LHCN-M2 (cell line): ENCODE measurements at regions not wholly inside any gene's neighbourhood (a gene's known extent, or its start where the extent isn't known, plus 50 kb on each side); places are given as distances from the start of the nearest gene placed in this dataset.

Source experiments
- DNase-seq: peaks from one replicate; pipeline ENCODE4 v3.0.0-alpha.2; 2012; ENCODE audit warnings: low read depth

DNA sequence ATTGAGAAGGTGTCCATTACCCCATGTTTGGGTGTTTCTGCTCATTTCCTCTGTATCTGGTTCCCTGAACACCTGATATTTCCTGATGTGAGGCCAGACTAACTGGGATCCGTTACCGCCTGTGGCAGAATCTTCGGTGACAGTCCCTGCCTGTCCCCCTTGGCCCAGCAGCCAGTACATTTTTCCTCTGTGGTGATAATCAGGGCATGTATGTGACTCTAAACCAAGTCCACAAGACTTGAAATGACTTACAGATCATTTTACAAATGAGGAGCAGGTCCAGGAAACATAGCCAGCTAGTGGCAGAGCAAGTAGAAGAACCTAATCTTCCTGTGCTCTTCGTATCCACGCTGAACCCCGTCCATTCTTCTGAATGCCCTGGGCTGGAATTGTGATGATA lies 143.5 kb upstream of the IPO9 start:
- no peak for DNase-seq

DNA sequence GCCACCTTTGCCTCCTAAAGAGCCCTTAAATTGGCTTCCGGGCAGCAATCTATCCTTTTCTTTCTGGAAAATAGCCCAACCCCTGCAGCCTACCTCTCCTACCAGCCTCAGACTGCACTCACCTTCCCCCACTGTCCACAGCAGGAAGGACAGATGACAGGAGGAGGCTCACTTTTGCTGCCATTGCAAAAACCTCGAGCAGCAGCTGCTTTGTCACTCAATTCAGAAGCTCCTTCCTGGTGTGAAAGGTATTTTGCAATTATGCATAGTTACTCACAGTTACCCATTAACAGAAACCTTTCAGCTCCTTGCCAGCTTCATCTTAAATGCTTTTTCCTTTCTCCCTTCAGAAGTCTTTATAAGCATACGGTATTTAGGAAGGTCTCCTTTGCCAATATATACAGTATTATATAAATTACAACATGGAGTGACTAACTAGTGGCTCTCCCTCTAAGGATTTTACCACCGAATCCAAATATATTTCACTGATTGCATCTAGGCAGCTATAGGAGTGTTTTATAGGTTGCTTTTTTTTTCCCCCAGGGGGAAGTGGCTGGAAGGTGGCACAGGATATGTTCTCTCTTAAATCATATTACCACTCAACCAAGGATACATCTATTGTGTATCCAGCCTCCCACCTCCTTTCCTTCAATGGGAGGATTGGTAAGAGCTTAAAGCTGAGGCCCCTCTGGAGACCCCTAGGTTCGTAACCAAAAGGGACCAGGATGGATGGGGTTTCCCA lies 142.1 kb upstream of the IPO9 start:
- DNase-seq: peak; percentile 84

DNA sequence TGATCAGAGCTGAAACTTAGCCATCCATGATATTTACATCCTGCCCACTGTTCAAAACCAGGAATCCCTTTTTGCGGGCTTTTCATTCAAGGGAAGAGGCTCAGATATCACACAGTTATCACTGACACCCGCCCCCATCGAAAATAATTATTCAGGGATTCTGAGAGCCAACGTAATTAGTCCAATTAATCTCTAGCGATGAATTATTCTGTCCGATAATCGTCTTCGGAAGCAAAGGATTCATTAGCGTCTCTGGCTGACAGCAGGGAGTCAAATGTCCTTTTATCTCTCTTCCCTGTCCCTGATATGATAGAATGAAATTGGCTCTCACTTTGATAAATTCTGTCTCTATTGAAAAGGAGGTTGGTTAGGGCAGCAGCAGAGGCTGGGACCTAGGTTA lies 140.4 kb upstream of the IPO9 start:
- DNase-seq: no peak

DNA sequence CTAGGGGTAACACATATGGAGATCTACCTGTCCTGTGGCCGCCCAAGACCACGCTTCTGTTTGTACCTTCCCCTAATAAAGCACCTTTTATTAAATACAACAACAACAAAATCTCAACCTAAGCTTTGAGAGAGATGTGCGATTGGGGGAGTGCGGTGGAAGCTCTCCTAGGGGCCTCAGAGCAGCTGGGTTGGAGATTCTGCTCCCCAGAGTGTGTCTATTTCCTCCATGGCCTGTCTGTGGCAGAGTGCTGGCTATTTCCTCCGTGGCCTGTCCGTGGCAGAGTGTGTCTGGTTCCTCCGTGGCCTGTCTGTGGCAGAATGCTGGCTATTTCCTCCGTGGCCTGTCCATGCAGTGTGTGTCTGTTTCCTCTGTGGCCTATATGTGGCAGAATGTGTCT lies 139.3 kb upstream of the IPO9 start:
- DNase-seq: no peak

DNA sequence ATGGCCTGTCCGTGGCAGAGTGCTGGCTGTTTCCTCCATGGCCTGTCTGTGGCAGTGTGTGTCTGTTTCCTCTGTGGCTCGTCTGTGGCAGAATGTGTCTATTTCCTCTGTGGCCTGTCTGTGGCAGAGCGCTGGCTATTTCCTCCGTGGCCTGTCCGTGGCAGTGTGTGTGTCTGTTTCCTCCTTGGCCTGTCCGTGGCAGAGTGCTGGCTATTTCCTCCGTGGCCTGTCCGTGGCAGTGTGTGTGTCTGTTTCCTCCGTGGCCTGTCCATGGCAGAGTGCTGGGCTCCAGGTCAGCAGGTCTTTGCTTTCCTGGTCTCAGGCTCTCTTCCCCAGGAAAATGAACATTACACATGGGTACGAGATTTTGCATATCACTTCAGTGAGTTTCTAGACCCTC lies 138.4 kb upstream of the IPO9 start:
- no peak for DNase-seq

DNA sequence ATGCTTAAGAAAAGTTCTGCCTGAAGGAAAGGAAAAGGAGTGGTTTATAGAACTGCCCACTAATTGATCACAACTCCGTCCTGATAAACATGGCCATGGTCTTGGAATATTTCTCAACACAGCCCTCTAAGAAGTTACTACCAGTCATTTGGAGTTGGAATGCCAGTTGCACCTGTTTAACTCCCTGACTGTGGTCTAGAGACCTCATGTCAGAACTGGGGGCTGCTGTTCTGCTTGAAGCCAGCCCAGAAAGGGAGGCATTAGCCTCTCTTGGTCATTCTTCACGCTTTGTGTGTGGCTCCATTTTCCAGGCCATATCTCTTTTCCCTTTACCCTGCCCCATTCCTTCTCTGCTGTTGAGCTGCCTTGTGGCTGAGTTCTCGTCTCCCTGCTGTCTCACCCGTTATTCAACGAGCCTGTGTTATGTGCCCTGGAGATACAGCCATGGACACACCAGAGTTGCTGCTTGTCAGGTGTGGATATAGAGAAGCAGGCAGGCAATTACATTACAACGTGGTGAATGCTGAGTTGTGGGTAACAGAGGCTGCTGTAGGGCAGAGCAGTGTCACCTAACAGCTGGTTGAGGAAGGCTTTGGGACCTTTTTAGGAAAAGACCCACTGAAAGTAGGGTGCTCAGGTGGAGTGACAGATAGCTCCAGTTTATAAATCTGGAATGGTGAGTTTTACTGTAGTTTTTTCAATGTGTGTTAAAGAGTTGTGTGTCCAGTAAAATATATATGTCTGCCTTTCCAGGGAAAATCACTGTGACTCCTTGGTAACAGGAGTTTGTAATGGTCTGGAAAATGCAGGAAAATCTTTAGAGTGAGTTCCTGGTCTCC lies 137.0 kb upstream of the IPO9 start:
- no peak for DNase-seq

DNA sequence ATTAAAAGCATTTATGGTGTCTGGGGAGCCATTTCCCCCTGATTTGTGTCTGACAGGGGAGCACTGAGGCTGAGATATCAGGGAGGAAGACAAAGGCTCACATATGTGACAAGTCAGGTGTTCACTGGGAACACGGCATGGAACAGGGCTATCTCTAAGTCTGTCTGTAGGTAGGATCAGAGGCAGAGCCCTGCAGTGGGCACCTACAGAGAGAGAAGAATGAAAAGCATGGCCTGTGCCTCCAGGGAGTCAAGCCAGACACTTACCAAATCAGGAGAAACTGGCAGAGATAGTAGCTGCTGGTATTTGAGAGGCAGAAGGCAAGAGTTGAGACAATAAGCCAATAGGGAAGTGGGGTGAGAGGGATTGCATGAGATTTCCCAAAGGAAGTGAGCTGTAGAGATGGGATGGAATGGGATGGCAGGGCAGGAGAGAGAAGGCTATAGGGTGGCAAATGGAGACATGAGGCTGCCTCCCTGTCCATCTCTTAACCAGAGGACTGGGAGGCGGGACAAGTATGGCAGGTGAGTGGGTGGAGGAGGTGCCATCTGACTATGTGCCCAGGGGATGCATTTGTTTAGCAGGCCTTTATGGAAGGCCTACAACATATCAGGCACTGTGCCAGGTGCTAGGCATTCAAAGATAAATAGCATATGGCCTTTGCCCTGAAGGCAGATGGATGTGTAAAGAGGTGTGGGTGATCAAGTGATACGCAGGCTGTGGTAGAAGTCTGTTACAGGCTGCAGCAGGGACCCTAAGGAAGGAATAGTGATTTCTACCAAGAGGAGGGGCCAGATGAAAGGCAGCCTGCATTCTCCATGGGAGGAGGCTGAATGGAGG lies 136.2 kb upstream of the IPO9 start:
- DNase-seq: no peak

DNA sequence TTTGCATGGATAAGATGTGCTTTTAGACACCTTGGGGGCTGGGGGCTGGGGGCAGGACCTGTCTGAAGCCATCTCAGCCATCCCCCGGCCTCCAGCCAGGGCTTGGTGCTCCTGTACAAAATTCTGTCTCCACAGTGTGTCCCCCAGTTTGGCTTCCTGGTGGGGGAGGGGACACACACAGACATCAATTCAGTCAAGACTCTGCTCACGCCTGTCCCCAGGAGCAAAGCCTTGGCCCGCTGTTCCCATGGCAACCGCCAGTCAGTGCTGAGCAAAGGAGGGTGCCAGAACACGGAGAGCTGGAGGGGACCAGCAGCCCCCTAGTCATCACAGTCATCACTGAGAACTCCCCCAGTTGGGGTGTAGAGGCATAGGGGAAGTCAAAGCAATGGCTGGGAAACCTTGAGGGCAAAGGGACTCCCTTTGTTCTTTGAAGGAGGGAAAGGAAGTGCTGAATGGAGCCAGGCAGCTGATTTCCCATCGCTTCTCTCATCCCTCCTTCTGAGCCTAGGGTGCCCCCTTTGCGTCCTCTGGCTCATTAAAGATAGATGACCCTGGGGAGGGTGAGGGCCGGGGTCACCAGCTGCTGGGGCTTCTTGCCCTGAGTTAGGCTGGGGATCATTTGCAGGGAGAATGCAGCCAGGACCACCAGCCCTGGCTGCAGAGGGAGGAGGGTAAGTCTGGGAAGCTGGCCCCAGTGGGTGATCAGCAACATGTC lies 134.9 kb upstream of the IPO9 start:
- no peak for DNase-seq

DNA sequence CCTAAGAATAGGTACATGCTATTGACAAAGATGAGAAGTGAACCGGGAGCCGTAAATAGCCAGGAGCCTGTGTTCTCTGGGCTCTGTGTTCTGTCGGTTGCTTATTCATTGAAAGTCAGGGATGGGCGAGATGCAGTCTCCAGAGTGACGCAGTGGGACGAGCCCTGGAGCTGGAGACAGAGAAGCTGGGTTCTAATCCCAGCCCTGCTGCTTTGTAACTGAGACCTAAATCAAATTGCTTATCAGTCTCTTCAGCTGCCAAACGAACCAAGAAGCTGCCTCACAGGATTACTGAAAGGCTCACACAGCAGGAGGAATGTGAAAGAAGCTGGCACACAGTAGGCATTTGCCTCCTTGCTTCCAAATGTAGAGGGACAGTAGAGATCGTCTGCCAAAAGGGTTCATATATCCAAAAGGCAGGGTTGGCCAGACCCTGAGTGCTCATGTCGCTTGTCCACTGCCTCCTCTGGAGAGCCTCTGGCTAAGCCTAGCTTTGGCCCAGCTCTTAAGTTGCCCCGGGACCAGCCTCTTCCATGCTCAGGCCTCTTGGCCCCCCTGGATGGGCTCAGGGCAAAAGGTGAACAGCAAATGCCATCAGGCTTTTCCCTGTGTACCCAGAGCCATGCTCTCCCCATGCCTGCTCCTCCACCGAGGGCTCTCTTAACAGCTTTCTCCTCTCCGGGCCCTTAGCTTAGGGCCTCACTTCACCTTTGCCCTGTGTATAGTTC lies 134.2 kb upstream of the IPO9 start:
- DNase-seq: no peak

DNA sequence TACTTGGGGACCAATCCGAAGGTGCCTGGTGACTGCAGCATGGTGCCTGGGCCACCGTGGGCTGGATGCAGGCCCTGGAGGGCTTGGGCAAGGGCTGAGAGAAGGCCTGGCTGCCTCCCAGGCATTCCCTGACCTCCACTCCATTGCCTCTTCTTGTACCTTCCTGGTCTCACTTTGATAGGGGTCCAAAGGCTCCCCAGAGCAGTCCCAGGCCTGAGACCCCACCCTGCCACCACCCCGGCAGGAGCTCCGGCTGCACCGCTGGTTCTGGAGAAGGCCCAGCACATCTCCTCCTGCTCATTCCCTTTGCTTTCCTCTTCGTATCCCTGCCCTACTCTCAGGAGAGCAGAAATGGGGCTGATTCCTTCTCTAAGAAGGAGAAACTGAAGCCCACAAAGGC lies 133.3 kb upstream of the IPO9 start:
- DNase-seq: no peak

DNA sequence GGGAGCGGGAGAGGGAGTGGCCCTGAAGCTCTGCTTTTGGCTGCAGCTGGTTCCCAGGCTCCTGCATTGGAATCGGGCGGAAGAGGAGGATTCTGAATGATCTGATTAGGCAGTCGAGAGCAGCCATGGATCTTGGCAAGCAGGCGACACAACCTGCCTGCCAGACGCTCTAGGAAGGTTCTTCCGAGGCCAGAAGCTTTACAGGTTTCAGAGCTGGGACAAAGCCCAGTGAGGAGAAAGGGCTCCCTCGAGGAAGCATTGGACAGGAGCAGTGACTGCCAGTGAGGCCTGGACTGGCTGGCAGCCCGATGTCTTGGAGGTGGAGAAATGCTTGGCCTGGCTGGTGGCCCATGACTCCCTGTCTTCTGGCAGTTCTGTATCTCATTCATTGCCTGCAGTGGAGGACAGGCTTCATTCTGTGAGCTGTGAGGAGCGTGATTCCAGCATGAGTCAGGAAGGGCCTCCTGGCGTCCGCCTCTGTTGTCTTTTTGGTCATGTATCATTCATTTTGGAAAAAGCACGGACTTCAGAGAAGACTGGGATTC lies 132.7 kb upstream of the IPO9 start:
- DNase-seq: peak; percentile 94

DNA sequence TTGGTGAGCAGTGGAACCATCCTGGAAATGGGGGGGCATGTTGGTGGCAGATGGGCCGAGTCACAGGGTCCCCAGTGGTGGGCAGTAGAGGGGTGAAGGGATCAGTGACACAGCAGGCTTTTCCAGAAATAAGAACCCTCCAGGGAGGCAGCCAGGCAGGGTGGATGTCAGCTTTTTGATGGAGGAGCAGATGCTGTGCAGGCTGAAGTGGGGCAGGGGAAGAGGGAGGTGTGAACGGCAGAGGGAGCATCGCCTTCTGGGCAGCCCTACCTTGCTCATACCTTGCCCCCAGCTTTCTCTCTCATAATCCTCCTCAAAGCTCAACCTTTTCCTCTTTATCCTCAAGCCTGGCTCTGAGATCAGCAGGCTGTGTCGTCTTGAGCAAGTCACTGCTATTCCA lies 131.8 kb upstream of the IPO9 start:
- no peak for DNase-seq

DNA sequence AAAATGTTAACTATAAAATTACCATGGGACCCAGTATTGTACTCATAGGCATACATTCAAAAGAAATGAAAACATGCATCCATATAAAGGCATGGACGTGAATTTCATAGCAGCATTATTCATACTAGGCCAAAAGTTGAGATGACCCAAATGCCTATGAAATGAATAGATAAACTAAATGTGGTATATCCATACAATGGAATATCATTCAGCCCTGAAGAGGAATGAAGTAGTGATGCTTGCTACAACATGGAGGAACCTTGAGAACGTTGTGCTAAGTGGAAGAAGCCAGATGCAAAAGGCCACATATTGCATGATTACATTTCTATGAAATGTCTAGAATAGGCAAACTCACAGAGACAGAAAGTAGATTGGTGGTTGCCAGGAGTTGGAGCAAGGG lies 127.1 kb upstream of the IPO9 start:
- DNase-seq: no peak

DNA sequence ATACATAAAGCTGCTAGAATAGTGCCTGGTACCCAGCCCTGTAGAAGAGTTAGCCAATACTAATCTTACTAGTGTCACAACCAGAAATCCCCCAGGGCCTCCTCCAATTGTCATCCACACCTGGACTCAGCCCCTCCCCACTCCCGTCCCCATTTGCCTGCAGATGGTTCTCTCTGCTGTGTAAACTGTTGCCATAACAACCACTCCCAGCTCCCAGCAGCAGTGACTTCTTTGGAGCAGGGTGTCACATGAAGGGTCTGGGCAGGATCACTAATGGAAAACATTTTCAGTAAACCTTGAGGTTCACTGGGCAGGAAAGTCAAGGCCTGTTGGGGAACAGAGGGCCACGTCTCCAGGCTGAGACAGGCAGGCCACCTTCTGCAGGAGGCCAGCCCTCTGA lies 126.0 kb upstream of the IPO9 start:
- DNase-seq: peak; percentile 55

DNA sequence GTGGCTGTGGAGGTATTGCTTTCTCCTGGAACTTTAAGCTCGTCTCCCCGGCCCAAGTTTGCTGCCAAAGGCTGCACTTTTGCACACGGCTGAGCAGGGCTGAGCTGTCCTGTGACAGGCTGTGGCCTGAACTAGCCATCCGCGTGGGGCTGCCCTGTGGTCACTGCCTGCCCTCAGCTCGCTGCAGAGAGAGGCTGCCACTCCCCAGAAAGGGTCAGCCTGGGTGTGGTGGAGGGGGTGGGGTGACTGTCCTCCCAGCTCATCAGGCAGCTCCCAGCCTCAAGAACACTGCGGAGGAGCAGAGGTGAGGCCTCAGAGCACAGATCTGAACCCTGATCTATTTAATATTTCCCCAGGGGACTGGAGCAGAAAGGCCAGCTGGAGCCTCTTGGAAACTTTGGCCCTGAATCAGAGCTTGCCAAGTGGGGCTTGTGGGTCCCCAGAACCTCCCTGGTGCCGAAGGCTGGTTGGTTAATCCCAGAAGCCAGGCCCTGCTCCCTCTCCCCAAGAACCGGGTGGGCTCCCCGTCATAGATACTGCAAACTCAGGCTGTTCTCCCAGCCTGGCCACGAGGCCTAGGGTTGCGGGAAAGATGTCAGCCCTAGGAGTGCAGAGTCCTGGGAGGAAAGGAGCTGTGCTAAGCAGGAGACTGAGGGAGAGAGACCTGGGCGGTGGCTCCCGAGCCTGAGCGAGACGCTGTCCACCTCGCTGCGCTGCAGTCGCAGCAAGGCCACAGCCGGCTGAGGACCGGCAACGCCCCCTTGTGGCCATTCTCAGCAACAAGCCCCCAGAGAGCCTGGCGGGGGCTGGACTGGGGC lies 125.1 kb upstream of the IPO9 start:
- peak; percentile 78 for DNase-seq

DNA sequence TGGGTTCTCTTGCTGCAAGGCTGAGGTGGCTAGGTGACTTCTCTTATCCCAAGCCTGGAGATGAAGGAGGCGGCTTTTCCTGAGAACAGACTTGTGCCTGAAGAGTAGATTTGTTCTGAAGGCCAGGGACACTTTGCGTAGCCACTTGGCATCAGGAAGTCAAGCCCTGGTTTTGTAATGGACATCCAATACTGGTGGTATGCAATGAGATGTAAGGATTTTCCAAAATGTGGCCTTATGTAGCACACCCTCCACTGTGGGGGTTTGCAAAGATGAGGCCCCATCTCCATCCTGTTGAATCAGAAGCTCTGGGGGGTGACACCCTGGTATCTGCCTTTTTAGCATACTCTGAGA lies 124.5 kb upstream of the IPO9 start:
- no peak for DNase-seq

DNA sequence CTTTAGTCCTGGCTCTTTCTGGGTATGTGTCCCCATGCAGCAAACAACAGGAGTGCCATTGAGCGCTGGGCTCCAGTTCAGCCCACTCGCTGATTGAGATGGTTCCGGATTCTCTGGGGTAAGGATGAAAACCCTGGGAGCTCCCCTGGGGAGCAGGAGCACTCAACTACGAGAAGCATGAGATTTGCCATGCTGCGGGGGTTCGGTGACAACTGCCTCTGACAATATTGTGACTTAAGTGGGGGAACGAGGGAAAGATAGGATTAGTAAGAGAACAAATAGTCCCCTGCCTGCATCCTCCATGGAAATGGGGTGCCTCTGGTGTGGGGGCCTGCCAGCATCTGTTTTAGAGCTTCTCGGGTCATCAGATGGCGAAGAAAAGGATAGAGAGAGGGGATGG lies 123.6 kb upstream of the IPO9 start:
- DNase-seq: no peak

DNA sequence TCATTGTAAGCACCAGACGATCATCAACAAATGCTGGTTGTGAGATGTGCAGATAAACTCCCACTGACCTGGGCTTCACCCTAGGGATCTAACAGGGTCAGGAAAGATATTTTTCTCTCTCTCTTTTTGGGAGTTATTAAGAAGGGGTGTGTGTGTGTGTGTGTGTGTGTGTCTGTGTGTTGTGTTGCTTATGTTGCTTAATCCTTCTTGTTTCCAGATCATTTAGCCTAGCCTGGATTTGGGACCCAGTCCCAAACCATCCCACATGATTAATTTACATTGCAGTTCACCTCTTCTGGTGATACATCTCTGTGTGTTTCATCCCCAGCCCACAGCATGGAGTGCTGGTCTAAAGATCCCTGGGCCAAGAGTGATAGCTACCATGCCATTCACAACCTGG lies 122.8 kb upstream of the IPO9 start:
- no peak for DNase-seq

DNA sequence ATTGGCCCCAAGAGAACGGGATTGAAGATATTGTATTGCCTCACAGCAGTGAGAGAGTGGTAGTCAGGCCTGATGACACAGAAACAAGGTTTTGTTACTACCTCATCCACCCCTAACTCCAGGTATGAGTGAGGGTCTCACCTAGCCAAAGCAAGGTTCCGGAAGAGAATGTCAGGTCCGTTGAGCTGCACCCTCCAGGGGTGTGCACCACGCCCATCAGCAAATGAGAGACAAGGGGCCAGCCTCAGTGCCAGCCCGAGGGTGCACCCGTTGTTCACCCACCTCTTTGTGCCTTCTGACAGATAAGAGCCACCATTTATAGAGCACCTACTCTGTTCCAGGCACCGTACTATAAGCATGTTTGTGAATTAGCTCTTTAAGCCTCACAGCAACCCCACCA lies 121.9 kb upstream of the IPO9 start:
- DNase-seq: no peak

DNA sequence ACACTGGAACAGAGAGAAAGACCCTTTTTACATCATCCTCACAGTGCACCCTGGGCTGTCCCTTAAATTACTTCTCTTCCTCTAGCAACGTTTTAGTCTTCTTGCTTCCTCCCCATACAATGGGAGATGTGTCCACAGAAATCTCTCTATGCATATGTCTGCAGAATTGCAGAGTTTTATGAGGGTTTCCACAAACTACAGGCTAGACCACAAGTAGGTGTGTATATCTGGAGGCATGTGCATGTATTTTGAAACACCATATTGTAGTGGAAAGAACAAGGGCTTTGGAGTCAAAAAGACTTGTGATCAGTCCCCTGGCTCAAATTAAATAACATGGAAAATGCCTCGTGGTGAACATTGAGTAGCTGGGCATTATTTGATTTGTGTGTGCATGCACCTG lies 121.3 kb upstream of the IPO9 start:
- no peak for DNase-seq
